HG03064 (cell line): ENCODE measurements at regions not wholly inside any gene's neighbourhood (a gene's known extent, or its start where the extent isn't known, plus 50 kb on each side); places are given as distances from the start of the nearest gene placed in this dataset.

ENCODE experiments used
- ATAC-seq: cut with Tn5 transposase; IDR thresholded peaks from one replicate; pipeline ENCODE4 v1.9.1; 2021; ENCODE audit warnings: low read depth; ENCODE audit not compliant: unreplicated experiment

DNA sequence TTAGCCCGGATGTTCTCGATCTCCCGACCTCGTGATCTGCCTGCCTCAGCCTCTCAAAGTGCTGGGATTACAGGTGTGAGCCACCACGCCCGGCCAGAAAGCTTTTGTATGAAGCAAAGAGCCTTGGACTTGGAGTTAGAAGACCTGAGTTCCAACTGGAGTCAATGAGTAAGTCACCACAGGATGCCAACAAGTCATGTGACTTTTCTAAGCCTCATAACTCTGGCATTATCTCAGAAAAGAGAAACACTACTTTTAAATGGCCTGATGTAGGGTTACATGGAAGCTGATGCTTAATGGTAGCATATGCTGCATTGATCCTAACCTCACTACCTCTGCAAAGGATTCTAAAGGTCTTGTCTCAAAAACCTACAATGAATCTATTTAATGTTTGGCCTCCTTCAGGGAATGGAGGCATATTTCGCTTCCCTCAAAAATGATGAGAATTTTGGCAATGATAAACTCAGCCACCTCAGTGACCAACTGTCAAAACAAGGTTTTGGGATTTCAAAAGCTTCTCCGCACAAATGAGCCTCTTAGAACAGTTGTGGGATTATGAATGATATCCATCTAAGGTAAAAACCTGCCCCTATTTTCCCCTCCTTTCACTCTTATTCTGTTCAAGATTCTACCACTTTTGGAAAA is 236.8 kb downstream of the ACTL7B start:
- ATAC-seq, result no peak

DNA sequence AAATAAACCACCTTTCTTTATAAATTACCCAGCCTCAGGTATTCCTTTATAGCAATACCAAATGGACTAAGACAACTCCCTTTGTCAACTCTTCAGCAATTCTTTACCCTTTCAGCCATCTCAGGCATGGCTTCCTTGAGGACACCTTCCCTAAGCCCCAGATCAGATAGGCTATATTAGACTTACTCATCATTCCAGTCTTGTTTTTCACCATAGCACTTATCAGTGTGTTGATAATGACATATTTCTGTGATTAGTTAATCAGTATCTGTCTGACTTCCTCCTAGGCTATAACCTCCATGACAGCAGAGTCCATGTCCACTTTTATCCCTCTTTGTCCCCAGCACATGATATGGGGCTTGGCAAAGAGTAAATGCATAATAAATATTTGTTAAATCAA is 238.1 kb downstream of the ACTL7B start:
- no peak for ATAC-seq

DNA sequence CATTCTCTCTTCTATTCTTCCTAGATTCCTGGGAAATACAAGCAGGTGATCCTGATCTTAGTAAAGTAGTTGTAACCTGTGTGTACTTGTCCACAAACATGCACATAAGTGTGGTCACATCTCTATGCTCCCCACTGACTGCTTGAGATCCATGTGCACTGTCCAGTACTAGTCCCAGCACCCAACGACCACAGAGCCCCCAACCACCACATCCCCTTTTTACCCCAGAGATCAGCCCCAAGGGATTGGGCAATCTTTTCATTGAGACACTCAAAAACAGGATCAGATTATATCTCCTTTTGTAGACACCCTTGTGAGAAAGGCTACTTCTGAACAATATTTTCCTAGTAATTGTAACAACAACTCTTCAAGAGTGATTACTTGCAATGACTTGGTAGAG is 240.6 kb downstream of the ACTL7B start:
- ATAC-seq, result no peak

DNA sequence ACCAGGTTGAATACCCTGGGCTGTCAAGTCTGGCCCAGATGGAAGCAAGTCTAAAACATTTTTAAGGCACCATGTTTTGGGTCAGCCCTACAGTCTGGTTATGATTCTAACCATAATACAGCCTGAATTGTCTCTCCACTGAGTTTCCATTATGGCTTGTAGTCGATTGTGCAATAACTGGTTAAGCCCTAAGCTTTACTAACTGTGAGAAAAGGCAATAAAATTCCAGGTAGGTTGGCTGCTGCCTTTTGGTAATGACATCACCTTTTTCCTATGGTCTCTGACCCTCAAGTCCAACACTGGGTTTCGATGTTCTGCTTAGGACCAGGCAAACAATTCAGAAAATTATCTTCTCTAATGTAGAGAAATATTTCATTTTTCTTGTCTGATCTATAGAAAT is 243.3 kb downstream of the ACTL7B start:
- no peak for ATAC-seq

DNA sequence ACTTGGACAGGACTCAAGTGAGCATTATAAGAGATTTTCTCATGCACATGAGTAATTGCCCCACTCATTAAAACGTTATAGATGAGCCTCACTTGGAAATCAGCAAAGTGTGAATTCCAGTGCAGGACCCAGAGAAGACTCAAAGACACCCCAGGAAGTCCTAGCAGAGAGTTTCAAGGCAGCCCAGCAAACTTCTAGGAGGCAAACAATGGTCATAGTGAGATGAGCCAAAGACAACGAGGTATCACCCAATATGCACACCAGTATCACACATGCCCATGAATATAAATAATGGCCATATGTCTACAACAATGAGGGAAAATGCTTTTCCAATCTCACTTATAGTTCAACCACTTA is 245.9 kb downstream of the ACTL7B start:
- no peak for ATAC-seq

DNA sequence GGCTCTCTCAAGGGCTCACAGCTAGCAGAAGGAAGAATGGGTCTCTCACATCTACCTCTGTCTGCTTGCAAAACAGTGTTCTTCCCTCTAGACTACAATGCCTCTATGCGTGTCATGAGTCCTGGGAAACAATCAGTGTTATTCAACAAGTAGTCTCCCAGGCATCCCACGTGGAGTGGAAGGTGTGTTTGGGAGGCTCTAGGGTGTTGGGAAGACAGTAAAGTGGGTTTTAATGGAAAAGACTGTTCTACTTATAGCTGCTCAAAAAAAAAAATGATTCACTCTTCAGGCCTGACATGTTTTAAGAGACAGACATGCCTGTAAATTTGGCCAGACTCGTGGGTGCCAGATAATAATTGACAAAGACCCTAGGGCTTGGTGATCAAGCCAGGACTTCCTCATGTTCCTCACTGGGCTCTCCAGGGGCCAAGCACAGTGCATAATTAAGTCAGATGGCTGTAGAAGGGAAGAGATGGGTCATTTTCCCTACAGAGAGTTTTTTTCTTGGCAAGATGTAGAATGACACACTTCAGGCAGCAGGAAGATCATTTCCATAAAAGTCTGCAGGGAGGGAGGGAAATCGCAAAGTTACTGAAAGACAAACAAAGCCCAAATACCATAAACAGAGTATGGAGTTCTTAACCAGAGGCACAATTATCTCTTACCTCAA is 246.4 kb downstream of the ACTL7B start:
- ATAC-seq, result no peak

DNA sequence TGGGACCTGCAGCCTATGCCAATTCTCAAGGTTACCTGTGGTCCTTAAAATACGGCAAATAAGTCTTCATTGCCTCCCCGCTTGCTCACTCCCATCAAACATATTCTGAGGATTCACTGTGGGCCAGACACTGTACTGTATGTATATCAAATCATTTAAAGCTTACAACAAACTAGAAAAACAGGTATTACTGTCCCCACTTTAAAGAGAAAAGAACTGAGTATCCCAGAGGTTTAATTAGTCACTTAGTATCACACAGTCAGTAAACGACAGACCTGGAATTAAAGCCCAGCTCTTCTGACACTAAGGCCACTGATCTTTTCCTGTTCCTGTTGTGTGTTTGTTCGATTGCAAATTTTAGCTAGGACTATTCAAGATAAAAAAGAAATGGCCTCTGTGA is 248.2 kb downstream of the ACTL7B start:
- no peak for ATAC-seq

DNA sequence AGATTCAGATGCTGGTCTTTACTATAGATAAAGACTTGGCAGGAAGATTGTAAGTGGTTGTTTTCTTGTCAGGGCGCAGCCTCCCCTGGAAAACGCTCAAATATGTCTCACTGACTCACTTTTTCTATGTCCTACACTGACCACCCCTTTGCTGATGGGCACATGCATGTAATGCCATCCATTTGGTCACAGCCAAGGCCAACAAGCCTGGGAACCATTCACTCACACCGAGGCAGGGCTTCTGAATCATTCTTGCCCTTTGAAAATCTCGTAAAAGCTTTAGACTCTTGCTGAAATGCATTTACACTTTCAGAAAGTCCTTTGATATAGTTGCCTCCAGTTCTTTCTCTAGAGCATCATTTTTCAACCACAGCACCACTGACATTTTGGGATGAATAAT is 249.4 kb downstream of the ACTL7B start:
- no peak for ATAC-seq

DNA sequence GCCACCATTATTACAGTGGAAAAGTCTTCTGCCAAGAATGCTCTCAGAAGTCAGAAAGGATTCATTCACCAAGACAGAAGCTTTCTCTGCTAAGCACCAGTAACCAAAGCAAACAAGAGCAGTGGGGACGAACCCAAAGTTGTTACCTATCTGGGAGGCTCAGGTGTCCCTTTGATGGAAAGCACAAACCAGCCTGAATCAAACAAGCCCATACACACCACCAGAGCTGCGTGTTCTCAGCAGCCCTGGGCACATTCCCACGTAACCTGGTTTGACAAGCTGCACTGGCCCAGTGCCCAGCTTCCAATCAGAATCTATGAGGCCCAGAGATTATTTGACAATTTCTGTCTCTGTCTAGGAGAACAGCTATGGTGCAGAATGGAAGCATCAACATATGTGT is 252.6 kb downstream of the ACTL7B start:
- no peak for ATAC-seq

DNA sequence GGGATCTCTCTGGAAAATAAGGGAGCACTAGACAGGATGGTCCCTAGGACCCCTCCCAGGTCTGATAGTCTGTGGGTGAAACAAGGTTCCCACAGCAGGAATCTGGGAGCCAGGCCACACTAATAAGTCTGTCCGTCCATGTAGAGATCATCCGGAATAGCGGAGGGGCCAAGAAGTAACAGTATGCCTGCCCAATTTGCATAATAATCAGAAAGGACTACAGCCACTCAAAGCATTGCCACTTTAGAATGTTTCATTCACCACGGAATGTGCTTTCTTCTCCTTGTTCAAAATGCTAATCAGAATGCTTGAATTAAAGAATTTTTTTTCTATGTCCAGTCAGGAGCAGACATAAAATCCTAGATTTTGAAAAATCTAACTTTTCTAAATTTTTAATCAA is 254.9 kb downstream of the ACTL7B start:
- ATAC-seq, result no peak

DNA sequence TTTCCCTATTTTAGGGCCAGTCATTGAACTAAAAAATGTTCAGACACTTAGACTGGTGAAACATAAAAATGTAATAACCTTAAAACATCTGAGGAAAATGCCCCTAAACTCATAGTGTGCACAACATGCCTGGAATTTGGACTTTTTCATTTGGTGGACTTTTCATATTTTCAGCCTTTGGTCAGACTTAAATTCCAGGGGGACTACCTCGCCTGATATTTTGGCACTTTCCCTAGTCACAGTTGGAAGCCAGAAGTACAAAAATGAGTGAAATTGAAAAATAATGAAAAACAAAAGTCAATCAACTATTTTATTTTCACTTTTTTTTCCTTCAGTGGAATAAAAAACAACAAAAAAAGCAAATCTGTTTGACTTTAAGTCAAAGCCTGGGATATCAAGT is 256.2 kb downstream of the ACTL7B start:
- ATAC-seq, result no peak

DNA sequence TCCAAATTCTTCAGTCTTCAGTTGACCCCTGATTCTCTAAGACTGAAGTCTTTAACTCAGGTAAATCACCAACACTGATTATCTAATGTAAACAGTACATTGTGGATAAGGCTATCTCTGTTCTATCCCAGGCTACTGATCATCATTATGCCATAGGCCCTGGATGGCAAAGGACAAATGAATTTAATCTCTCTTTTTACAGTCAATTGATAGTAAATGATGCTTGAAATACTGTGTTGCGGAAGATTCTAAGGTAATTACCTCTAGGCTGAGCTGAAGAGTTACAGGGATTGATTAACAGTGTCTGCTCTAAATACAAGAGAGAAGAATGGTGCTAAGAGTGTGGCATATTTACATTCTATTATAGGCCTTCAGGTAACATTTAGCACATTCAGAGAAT is 264.7 kb downstream of the ACTL7B start:
- ATAC-seq, result no peak

DNA sequence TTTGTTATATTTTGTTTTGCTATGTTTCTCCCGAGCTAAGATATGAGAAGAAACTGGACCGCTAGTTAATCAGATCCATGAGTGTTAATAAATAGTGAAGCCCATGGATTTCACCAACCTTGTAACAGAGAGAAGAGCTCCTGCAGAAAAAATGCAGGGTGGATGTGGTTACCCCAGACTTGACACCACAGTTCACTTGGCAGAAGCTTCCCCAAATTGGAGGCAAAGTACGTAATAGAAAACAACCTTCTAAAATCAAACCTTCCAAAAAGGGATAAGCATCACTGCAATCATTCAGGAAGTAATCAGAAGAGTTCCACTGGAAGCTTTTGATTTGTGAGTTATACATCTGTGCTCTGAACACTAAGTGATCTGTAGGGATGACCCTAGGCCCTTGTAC is 267.5 kb downstream of the ACTL7B start:
- no peak for ATAC-seq

DNA sequence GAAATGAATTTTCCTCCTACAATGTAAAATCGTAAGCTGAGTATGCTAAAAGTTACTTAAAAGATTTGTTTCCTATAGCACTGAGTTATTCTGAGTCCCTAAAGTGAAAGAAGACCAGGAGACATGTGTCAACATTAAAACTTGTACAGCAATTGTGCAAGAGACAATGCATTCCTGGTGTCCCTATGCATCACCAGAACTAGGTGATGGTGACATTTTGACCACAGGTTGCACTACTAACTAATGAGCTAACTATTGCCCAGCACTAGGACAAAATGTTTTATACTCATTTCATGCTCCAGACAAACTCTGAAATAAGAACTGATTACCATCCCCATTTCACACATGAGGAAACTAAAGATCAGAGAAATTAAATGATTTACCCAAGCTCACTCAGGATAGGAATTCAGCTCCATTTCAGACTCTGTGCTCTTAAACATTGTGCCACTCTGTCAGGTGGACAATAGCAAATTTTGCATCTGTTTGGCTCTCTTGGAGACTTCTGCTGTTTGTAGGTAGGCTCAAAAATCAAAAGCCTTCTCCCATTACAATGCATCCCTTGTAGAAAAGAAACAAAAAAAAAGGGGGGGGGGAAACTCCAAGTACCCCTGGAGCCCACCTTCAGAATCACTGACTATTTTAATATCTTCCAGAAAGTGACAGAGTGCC is 269.2 kb downstream of the ACTL7B start:
- no peak for ATAC-seq

DNA sequence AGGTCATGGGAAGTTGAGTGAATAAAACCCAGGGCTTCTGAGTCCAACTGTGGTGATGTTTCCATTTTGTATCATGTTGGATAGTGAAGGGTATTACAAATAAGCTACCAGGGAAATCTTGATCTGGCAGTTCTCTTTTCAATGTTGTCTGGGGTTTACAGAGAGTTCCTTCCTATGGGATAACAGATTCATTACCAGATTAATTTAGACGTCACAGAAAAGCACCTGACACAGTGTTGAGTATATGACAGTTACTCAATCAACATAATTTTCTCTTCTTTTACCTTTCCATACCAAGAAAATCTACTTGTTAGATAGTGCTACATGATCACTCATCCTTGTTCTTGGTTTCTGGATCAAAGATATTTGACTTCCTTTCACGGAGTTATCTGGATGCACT is 270.9 kb downstream of the ACTL7B start:
- ATAC-seq, result no peak

DNA sequence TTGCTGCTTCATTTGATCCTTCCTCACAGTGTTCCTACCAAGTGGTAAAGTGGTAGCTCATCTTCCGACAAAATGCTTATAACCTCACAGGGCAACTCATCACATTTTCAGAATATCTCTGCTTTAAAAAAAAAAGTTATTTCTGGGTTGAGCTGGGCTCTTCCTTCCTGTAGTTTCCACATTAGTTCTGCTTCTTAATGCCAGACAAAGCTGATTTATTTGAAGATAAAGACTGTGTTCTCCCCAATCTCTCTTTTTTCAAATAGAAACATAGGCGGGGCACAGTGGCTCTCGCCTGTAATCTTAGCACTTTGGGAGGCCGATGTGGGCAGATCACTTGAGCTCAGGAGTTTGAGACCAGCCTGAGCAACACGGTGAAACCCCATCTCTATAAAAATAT is 273.1 kb downstream of the ACTL7B start:
- ATAC-seq, result no peak

DNA sequence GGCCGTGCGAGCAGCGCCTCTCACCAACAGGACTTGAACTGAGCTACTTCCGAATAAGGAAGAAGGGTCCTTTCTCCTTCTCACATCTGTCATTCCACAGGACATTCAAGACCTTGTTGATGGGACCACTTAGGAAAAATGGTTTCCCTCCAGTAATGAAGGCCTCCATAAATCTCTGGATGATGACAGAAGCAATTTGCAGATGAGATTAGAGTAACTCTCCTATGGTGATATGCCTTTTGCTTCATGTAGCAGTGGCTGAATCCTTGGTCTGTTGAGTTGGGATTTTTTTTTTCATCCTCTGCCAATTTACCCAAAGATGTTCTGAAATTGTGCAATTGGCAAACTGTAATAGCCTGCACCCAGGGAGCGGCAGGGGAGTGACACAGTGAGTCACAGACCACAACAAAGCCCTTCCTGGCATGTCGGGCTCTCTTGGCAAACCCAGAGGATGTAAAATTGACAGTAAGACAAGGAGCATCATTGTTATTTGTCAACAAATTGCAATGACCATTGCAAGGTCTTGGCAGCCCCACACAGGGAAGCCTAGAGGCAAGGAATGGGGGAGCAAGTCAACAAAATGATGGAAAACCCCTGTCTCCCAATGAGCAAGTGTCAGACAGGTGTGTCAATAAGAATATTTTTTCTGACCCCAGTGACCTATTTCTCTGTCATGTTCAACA is 275.9 kb downstream of the ACTL7B start:
- no peak for ATAC-seq

DNA sequence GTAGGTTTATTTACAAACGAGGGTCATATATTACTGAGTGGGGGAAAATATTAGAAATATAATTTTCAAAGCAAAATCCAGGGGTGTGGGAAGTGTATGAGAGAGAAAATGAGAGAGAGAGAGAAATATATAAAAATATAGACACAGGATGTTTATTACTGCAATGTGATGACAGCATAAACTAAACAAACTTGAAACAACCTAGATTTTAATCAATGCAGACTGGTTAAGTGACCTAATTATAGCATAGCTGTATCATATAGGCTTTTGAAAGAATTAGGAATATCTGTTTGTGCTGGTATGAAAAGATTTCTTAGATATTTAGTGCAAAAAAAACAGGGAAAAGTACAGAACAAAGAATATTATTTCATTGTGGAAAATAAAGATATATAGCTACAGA is 280.5 kb downstream of the ACTL7B start:
- no peak for ATAC-seq

DNA sequence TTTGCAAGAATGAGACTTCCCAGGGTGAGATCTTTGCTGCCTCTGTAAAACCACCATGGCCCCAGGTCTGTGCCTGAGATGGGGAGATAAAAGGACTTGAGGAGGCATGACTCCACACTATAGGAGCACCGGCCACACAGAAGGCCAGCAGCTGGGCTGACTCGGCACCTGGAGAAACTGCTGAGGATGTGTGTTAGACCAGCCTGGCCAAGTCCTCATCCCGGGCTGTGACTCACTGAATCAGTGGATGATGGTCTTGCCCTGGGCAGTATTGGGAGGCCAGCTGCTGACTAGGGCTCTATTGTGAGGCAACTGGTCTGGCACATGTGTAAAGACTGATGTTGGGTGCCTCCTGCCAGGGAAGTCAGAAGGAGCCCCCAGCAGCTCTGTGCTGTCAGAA is 286.2 kb downstream of the ACTL7B start:
- ATAC-seq, result no peak

DNA sequence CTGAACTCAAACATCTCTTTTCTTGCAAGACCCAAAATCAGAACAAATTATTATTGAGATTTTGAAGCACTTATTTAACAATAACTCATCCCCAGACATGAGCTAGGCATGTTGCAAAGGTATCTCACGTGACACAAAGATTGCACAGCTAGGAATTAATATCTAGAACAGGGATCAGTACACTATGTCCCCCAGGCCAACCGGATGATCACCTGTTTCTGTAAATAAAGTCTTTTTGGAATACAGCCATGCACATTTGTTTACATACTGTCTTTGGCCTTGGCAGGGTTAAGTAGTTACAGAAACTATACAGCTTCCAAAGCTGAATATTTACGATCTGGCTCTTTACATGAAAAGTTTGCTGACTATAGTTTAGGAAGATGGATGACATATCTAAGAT is 287.7 kb downstream of the ACTL7B start:
- no peak for ATAC-seq

DNA sequence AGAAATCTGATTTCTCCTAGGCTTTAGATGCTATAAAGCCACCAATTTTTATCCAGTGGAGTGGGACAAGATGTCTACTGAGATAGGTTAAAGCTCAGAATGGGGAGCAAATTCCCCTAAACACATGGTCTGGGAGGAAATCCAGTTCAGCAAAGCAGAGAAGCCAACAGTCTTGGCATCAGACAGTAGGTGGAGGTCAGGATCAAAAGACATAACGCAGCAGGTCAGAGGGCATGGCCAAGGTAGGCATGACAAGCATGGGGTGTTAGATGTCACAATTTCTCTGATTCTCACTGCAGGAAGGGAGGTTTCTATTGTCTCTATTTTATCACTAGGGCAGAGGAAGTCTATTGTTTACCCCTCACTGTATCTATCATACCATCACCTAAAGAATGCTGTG is 288.2 kb downstream of the ACTL7B start:
- no peak for ATAC-seq
